ENCODE measurements at regions not wholly inside any gene's neighbourhood (a gene's known extent, or its start where the extent isn't known, plus 50 kb on each side); places are given as distances from the start of the nearest gene placed in this dataset.

DNA sequence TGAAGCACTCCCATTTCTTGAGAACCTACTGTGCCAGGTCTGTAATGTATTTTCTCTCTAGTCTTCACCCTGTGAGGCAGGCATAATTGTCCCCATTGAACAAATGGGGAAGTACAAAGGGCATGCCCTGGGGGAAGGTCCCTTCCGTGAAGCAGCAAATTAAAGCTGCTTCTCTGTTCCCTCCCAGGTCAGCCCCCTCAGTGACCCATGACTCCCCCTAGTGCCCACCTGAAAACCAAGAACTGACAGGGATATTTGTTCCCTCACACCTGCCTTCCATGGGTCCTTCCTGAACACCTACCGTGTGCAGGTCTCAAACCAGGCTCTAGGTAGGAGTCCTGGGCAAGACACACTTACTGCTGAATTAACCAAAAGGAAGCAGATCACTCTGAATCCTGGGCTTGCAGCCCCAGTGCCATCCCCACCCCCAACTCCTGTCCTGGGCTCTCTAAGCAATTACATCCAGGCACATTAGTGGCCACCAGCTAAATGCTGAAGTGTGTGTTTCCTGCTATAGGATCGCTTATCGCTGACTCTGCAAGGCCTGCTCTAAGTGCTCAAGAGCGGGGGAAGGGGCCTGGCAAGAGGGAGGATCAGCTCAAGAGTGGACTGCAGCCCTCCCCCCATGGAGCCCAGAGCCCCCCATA is 254.8 kb downstream of the CDK5RAP2 start:
- no peak overlapping the region for H3K27ac ChIP-seq (ENCODE audit: low read depth in 1 of 2, low read length in 2 of 2)
- no peak for DNase-seq
- intact Hi-C loops (cut with micrococcal nuclease): no loop called here
- Mint-ChIP-seq H3K36me3 (no peaks in the 10 kb centered on the region), H3K27me3 (ENCODE audit: low read depth in 3 of 3) (peaks cover 4 to 10% (median 6%) of the 10 kb centered on the region in 3 donors), H3K4me1 (peaks cover 2% of the 10 kb centered on the region), H3K4me3 (no peak overlapping the region), H3K9me3 (no peaks in the 10 kb centered on the region), H3K27ac (no peak overlapping the region)
- no peak overlapping the region for H3K9ac ChIP-seq (ENCODE audit: insufficient read depth, low read length, poor library complexity, severe bottlenecking)
- TF ChIP-seq, protein P1, sequence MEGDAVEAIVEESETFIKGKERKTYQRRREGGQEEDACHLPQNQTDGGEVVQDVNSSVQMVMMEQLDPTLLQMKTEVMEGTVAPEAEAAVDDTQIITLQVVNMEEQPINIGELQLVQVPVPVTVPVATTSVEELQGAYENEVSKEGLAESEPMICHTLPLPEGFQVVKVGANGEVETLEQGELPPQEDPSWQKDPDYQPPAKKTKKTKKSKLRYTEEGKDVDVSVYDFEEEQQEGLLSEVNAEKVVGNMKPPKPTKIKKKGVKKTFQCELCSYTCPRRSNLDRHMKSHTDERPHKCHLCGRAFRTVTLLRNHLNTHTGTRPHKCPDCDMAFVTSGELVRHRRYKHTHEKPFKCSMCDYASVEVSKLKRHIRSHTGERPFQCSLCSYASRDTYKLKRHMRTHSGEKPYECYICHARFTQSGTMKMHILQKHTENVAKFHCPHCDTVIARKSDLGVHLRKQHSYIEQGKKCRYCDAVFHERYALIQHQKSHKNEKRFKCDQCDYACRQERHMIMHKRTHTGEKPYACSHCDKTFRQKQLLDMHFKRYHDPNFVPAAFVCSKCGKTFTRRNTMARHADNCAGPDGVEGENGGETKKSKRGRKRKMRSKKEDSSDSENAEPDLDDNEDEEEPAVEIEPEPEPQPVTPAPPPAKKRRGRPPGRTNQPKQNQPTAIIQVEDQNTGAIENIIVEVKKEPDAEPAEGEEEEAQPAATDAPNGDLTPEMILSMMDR (IDR thresholded peaks at IDR 0.05): no peak
- no peaks in the 10 kb centered on the region for H3K79me2 ChIP-seq (ENCODE audit: insufficient read depth, low read length)
- no peaks in the 10 kb centered on the region for H3K4me1 ChIP-seq (ENCODE audit: control insufficient read depth in 1 of 2, insufficient read depth in 2 of 2, low read length in 2 of 2)
- H3K4me3 ChIP-seq (replicated peaks in 1 of 3; ENCODE audit: low read depth in 2 of 3, low read length in 3 of 3): no peak overlapping the region
- no peaks in the 10 kb centered on the region for H3K9me3 ChIP-seq (replicated peaks in 1 of 2; ENCODE audit: control insufficient read depth in 1 of 2, insufficient read depth in 1 of 2, low read length in 2 of 2)
- H4K20me1 ChIP-seq (ENCODE audit: insufficient read depth, low read length): no peaks in the 10 kb centered on the region
- H3K27me3 ChIP-seq (ENCODE audit: control insufficient read depth in 2 of 2, insufficient read depth in 2 of 2, low read length in 2 of 2): peaks cover 0 to 2% of the 10 kb centered on the region in 2 donors
- no peak overlapping the region for H3K4me2 ChIP-seq (replicated peaks; ENCODE audit: extremely low read depth, low read length, poor library complexity, severe bottlenecking)
- no peak overlapping the region for H2AFZ ChIP-seq (ENCODE audit: insufficient read depth, low read depth, low read length, poor library complexity, severe bottlenecking)
- WGBS (ENCODE audit: insufficient coverage): 37% methylated on average over 5 of the region's 5 CpGs
- no peaks in the 10 kb centered on the region for H3K36me3 ChIP-seq (replicated peaks in 1 of 2; ENCODE audit: control insufficient read depth in 1 of 2, insufficient read depth in 2 of 2, low read length in 2 of 2)

DNA sequence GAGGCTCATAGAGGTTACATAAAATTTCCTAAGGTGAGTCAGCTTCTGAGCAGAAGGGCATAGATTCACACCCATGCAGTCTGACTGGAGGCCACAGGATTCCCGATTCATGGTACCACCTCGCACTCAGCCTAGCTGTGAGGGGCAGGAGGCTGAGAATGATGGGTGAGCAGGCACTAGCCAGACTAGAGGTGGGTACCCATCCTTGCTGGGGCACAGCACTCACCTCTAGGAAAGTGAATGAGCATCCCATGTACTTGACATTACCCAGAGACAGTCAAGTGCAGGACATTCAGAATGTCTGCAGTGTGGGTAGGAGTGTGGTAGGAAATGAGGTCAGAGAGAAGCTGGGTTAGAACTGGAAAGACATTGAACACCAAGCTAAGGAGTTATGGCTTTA is 255.5 kb downstream of the CDK5RAP2 start:
- Mint-ChIP-seq H3K4me3 (no peak overlapping the region), H3K9me3 (no peaks in the 10 kb centered on the region), H3K36me3 (no peaks in the 10 kb centered on the region), H3K27ac (peak overlapping the region in 1 of 7 donors; percentile 22), H3K4me1 (peaks cover 2% of the 10 kb centered on the region), H3K27me3 (ENCODE audit: low read depth in 3 of 3) (peaks cover 4 to 10% (median 6%) of the 10 kb centered on the region in 3 donors)
- no peak overlapping the region for H3K27ac ChIP-seq (ENCODE audit: low read depth in 1 of 2, low read length in 2 of 2)
- H3K4me3 ChIP-seq (replicated peaks in 1 of 3; ENCODE audit: low read depth in 2 of 3, low read length in 3 of 3): no peak overlapping the region
- H3K9ac ChIP-seq (ENCODE audit: insufficient read depth, low read length, poor library complexity, severe bottlenecking): no peak overlapping the region
- no peak overlapping the region for H3K4me2 ChIP-seq (replicated peaks; ENCODE audit: extremely low read depth, low read length, poor library complexity, severe bottlenecking)
- no peaks in the 10 kb centered on the region for H3K79me2 ChIP-seq (ENCODE audit: insufficient read depth, low read length)
- TF ChIP-seq, protein P1 (IDR thresholded peaks at IDR 0.05): no peak
- no peaks in the 10 kb centered on the region for H3K4me1 ChIP-seq (ENCODE audit: control insufficient read depth in 1 of 2, insufficient read depth in 2 of 2, low read length in 2 of 2)
- no peaks in the 10 kb centered on the region for H4K20me1 ChIP-seq (ENCODE audit: insufficient read depth, low read length)
- H2AFZ ChIP-seq (ENCODE audit: insufficient read depth, low read depth, low read length, poor library complexity, severe bottlenecking): no peak overlapping the region
- H3K9me3 ChIP-seq (replicated peaks in 1 of 2; ENCODE audit: control insufficient read depth in 1 of 2, insufficient read depth in 1 of 2, low read length in 2 of 2): no peaks in the 10 kb centered on the region
- H3K36me3 ChIP-seq (replicated peaks in 1 of 2; ENCODE audit: control insufficient read depth in 1 of 2, insufficient read depth in 2 of 2, low read length in 2 of 2): no peaks in the 10 kb centered on the region
- DNase-seq: no peak
- H3K27me3 ChIP-seq (ENCODE audit: control insufficient read depth in 2 of 2, insufficient read depth in 2 of 2, low read length in 2 of 2): peaks cover 0 to 2% of the 10 kb centered on the region in 2 donors
- 80% methylated on average over 1 of the region's 2 CpGs for WGBS (ENCODE audit: insufficient coverage)
- intact Hi-C loops (cut with micrococcal nuclease): no loop called here

Data from CD14-positive monocyte (primary cell).